ENCODE measurements at regions not wholly inside any gene's neighbourhood (a gene's known extent, or its start where the extent isn't known, plus 50 kb on each side); places are given as distances from the start of the nearest gene placed in this dataset.

DNA sequence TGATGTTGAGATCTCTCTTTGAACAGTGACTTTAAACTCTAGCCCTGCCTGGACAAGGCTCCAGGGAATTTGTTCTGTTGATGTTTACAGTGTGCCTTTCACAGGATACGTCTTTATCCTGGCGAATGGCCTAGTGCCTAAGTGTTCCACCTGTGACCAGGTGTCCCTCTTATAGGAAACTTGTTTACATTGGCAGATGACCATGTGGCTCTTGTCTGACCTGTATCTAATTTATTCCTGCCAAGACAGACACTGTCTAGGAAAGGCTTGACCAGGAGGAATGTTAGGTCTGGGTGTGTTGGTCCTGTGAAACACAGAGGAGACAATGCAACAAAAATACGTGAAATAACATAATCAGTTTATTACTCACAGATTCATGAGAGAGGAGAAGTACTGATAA lies 875.6 kb downstream of the METTL15 start:
- in situ Hi-C loops (cut with HindIII; ENCODE audit: low pct_unique_long_range_greater_than_20kb, low sequenced_read_pairs): no loop called here
- no peak for DNase-seq (ENCODE audit: low read depth, low spot score)

DNA sequence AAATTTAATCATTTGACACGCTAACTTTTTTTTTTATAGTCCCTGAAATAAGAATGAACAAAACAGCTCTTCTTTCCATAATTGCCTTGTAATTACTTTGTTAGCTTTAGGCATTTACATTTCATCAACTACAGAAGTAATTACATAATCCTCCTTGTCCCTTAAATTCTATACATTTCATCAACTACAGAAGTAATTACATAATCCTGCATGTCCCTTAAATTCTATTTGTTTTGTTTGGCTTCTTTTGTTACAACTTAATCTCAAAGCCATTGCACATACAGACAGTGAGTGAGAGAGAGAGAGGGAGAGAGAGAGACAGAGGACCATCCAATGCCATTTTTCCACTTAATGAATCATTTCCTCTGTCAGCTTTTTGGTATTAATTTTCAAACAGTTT lies 873.2 kb downstream of the METTL15 start:
- in situ Hi-C loops (cut with HindIII; ENCODE audit: low pct_unique_long_range_greater_than_20kb, low sequenced_read_pairs): no loop called here
- no peak for DNase-seq (ENCODE audit: low read depth, low spot score)

DNA sequence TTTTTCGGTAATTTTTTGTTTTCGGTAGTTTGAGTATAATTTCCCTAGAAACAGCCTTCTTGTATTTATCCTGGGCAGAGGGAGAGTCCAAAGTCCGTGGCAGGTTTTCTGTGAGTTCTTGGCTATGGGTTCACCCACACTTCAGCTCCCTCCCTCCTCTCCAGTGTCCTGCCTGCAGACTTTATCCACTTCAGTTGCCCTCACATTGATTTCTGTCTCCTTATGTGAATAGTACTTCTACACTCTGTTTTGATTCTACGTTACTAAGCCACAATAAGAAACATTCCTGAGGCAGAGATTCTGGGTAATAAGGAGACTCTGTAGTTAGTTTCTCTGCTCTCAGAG lies 868.6 kb downstream of the METTL15 start:
- in situ Hi-C loops (cut with HindIII; ENCODE audit: low pct_unique_long_range_greater_than_20kb, low sequenced_read_pairs): no loop called here
- DNase-seq (ENCODE audit: low read depth, low spot score): no peak

DNA sequence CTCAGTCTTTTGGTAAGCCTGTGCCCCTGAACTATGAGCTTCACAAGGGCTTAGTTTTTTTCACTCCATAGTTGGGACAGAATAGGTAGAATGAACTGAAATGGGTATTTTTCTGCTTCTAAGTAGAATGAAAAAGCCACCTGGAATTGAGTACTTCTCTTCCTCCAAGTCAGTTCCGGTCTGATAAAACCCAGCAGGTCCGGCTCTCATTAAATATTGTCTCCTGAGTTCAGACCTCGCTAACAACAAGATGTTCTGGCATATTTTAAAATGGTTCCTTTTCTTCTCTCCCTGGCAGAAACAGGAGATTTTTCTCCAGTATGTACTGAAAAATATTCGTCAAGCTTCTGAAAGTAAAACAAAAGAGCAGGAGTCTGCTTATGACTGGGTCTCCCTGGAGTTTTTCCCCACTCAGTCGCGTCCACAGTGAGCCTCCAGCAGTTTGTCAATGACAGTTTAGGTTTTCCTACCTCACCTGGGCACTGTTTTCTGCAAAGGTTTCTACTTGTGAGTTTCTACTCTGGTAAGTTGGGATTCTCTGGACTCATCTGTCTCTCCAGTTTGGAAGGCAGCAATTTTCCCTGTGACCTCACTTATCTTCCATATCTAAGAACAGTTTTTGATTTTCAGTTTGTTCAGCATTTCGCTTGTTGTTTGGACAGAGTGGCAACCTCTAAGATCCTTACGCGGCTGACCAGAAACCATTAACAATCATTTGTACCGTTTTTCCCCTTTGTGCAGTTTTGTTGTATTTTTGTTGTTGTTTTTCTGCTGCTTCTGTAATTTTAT lies 868.0 kb downstream of the METTL15 start:
- in situ Hi-C loops (cut with HindIII; ENCODE audit: low pct_unique_long_range_greater_than_20kb, low sequenced_read_pairs): no loop called here
- no peak for DNase-seq (ENCODE audit: low read depth, low spot score)

DNA sequence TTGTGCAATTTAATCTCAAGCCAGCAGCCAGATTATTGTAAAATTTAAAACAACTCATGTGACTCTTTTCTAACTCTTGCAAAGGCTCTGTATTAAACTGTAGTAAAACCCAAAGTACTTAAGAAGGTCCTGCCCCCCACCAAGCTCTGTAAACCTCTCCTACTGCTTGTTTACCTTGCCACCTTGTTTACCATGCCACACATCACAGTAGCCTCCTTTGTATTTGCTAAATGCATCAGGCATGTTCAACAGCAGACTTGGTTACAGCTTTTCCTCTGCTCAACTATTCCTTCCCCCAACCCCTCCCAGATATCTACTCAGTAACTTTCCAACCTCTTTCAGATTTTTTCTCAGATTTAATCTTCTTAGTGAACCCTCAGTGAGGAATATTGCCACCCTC lies 861.6 kb downstream of the METTL15 start:
- in situ Hi-C loops (cut with HindIII; ENCODE audit: low pct_unique_long_range_greater_than_20kb, low sequenced_read_pairs): no loop called here
- DNase-seq (ENCODE audit: low read depth, low spot score): no peak

DNA sequence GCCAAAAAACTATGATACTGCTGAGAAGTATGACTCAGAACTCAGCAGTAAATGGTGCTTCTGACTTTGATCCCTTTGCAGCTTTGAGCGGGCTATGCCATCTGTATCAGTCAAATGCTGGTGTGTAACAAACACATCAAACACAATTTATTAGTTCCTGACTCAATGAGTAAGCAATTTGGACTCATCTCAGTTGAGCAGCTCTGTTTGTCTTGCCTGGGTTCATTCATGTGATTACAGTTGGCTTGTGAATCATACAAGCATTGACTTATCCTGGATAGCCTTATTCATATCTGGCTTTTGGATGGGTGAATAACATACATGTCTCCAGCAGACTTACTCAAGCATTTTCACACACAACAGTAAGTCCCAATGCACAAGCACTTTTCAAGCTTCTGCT lies 858.8 kb downstream of the METTL15 start:
- DNase-seq (ENCODE audit: low read depth, low spot score): no peak
- in situ Hi-C loops (cut with HindIII; ENCODE audit: low pct_unique_long_range_greater_than_20kb, low sequenced_read_pairs): no loop called here

DNA sequence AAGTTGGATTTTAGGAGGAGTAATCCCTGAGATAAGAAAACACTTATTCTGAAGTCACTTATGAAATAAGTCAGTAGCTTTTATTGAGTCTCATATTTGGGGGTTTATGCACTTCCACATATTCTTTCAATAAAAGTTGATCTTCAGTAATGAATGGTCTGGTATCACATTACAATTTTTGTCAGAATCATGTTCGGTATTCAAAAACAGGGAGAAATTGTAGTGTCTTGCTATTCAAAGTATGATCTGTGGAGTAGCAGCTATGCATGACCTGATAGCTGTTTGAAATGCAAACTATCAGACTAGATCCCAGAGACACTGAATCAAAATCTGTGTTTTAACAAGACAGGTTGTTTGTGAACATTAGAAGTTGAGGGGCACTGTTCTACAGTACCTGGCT lies 857.6 kb downstream of the METTL15 start:
- no peak for DNase-seq (ENCODE audit: low read depth, low spot score)
- in situ Hi-C loops (cut with HindIII; ENCODE audit: low pct_unique_long_range_greater_than_20kb, low sequenced_read_pairs): no loop called here

DNA sequence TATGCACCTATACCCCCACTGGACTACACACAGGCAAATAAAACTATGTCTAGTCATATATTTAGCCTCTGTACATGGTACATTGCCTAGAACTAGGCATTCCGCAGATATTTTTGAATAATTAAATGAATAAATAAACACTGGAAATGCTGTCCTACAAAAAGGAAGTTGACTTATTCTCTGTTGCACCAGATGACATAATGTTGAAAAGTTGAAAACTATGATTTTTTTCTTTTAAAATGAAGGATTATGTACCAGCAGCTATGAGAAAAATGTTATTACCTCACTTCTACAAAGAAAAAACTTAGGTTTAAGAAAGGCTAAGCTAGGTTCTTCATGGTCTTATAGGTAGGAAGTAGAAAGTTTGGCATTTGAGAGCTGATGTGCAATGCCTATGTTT lies 856.6 kb downstream of the METTL15 start:
- in situ Hi-C loops (cut with HindIII; ENCODE audit: low pct_unique_long_range_greater_than_20kb, low sequenced_read_pairs): no loop called here

DNA sequence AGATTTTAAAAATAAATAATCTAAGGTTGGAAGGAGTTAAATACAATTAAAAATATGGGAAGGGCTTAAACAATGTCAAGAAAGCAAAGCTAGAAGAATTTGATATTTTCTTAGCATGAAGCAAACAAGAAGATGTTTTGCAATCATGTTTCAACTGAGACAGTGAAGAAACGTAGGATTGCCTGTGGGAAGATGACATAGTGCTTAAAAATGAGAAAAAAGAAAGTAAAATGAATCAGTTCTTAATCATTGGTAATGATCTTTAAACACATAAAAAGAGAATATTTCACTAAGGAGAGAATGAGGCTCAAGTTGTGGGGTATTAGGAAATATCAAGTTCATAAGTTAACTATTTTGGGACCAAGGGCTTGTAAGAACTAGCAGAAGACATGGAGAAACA lies 855.0 kb downstream of the METTL15 start:
- no peak for DNase-seq (ENCODE audit: low read depth, low spot score)
- in situ Hi-C loops (cut with HindIII; ENCODE audit: low pct_unique_long_range_greater_than_20kb, low sequenced_read_pairs): no loop called here

More for the DNA sequence above, 856.6 kb downstream of the METTL15 start:
- no peak for DNase-seq (ENCODE audit: low read depth, low spot score)

DNA sequence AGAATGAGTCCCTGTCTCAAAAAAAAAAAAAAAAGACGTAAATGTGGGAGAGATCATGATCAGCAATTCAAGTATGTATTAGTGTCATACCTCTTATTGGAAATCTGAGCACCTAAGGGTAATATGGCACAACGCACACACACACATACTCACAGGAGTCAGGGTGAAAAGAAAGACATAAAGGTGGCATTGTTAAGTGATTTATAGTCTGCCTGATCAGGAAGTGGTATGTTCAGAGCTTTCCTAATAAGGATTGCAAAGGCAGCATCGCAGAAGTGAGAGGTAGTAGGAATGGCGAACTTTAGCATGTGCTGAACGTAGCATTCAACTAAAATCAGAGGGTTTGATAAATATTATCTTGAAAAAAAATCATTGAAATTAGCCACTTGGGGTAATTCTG lies 854.3 kb downstream of the METTL15 start:
- DNase-seq (ENCODE audit: low read depth, low spot score): peak; percentile 17
- in situ Hi-C loops (cut with HindIII; ENCODE audit: low pct_unique_long_range_greater_than_20kb, low sequenced_read_pairs): no loop called here

DNA sequence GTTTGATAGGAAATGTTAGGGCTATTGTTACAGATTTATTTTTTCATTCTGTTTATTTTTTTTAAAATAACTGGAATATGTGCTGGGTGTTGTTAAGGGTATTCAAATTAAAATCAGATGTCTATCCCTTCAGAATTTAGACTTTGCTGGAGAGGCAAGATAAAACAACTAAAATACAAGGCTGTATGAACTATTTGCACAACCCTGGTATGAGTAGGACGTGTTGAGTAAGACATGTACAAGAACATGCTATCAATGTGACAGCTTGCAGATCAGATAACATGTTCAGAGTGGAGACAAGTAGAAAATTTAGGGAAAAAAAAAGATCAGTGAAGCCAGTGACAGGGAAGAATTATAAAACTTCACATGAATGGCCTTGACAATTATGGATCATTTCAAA lies 853.5 kb downstream of the METTL15 start:
- no peak for DNase-seq (ENCODE audit: low read depth, low spot score)
- in situ Hi-C loops (cut with HindIII; ENCODE audit: low pct_unique_long_range_greater_than_20kb, low sequenced_read_pairs): no loop called here

DNA sequence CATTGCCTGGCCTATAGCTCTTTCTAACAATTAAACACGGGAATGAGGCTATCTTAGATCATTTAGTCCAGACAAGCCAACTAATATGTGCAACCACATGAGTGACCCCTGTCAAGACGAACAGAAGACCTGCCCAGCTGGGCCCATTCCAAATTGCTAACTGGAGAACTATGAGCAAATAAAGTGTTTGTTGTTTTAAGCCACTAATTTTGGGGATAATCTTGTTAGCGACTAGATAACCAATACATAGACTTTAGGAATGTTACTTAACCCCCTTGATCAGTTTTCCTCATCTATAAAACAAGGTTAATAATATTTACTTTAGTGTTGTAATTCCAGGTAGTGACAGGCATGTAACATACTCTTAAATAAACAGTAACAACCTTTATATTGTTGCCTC lies 848.3 kb downstream of the METTL15 start:
- in situ Hi-C loops (cut with HindIII; ENCODE audit: low pct_unique_long_range_greater_than_20kb, low sequenced_read_pairs): no loop called here
- no peak for DNase-seq (ENCODE audit: low read depth, low spot score)

DNA sequence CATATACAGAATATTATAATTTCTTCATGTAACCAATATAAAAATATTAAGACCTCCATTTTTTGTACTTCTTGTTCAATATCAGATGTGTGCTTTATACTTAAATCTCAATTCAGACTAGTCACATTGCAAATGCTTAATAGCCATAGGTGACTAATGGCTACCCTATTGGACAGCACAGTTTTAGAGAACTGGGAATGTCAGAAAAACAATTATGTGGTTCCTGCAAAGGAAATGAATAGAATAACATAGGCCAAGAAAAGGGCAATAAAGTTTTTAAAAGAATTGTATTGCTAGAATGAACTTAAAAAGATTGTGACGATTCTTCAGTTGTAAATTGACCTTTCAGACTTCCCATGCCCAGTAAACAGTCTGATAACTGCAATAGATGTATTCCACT lies 843.0 kb downstream of the METTL15 start:
- DNase-seq (ENCODE audit: low read depth, low spot score): no peak

DNA sequence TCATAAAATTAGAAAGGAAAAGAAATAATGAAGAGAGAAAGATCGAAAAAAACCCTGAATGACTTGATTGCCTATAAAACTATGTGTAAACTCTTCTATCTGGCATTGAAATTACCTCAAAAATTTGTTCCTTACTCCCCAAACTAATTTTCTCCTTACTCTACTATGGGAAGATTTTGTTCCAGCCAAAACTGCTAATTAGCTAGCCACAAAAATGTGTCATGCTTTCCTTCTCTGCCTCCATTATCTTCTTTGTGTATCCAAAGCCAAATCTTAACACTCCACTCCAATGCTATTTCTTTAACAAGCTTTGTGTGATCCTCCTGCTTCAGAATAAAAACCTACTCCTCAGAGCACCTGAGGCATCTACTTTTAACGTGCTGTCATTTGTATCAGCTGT lies 831.2 kb downstream of the METTL15 start:
- DNase-seq (ENCODE audit: low read depth, low spot score): no peak
- in situ Hi-C loops (cut with HindIII; ENCODE audit: low pct_unique_long_range_greater_than_20kb, low sequenced_read_pairs): no loop called here

More for the DNA sequence above, 843.0 kb downstream of the METTL15 start:
- in situ Hi-C loops (cut with HindIII; ENCODE audit: low pct_unique_long_range_greater_than_20kb, low sequenced_read_pairs): no loop called here

DNA sequence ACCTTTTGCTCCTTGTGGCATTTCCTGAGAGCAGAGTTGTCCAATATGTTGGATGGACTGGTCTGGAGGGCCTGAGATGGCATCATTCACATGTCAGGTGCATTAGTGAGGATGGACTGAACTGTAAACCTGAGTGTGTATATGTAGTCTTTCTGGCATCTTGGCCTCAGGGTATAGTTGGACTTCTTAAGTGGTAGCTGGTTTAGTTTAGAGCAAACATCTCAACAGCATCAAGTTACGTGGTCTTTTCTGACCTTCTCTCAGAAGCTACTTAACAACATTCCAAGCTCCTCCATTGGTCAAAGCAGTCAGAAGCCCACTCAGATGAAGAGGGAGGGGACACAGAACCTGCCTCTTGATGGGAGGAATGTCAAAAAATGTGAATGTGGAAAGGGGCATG lies 829.9 kb downstream of the METTL15 start:
- no peak for DNase-seq (ENCODE audit: low read depth, low spot score)

DNA sequence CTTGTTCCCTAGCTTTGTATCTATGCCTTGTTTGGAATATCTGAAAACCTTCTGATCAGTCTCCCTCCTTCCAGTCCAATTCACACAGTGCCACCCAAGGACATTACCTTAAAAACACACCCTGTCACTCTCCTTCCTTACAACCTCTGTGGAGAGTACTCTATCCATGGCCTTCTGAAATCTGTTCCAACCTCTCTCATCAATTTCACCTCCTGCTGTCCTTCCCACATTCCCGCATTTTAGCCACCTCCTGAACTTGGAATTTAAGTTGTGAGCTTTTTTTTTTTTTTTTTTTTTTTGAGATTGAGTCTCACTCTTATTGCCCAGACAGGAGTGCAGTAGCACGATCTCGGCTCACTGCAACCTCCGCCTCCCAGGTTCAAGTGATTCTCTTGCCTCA lies 824.8 kb downstream of the METTL15 start:
- DNase-seq (ENCODE audit: low read depth, low spot score): no peak
- in situ Hi-C loops (cut with HindIII; ENCODE audit: low pct_unique_long_range_greater_than_20kb, low sequenced_read_pairs): no loop called here

More for the DNA sequence above, 829.9 kb downstream of the METTL15 start:
- in situ Hi-C loops (cut with HindIII; ENCODE audit: low pct_unique_long_range_greater_than_20kb, low sequenced_read_pairs): no loop called here

DNA sequence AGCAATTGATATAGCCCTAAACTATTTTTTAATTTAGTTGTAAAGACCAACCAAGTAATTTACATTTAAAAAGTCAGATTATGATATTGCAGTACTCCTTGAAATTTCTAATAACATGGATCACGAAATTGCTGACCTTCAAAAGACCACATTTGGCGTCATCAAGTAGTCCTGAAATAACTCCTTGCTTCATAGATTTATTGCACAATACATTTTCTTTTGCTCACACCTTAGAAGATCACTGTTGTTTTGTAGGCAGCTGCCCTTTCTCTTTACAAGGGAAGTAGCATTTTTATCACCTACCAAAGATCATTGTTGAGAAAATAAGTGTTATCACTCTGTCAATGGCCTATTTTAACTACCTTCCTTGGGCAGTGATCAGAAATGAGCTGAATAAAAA lies 815.8 kb downstream of the METTL15 start:
- peak; percentile 35 for DNase-seq (ENCODE audit: low read depth, low spot score)
- in situ Hi-C loops (cut with HindIII; ENCODE audit: low pct_unique_long_range_greater_than_20kb, low sequenced_read_pairs): no loop called here

DNA sequence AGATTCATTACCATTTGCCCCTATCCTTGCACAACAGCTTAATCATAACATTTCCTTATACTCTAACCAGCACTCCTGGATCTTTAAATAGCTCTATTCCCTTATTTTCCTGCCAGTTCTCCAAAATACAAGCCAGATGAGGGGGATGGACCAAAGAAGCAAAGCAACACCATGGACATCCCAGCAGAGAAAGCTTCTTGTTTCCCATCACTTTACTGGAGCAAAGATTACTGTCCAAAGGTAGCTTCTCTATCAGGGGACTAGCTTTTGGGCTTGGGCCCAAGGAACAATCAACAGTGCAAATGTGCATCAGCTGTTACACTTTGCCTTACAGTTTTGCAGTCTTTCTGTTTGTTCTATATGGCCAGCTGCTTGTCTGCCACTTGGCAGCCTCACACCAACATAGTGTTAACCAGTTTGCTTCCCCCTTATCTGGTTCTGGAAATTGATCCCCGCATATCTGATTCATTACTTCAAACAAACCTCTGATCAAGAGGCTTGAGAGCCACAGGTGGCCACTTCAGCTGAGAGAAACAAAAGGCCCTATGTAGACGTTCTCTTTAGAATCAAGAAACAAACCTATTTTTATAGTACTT lies 814.3 kb downstream of the METTL15 start:
- DNase-seq (ENCODE audit: low read depth, low spot score): no peak
- in situ Hi-C loops (cut with HindIII; ENCODE audit: low pct_unique_long_range_greater_than_20kb, low sequenced_read_pairs): no loop called here

DNA sequence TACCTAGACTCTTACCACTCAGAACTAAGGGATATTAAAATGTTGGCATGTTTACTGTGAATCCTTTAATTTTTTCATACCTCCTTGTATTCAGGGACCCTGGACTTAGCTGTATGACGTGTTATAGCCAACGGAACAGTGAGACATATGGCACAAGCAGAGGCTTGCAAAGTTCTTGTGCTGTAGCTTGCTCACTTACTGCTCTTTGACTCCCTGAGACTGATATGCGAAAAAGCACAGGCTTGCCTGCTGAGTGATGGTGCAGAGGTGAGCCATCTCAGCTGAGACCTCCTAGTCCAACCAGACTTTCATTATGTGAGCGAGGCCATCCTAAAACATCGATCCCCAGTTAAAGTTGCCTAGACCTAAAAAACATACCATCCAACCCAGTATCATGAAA lies 811.0 kb downstream of the METTL15 start:
- DNase-seq (ENCODE audit: low read depth, low spot score): no peak
- in situ Hi-C loops (cut with HindIII; ENCODE audit: low pct_unique_long_range_greater_than_20kb, low sequenced_read_pairs): no loop called here

All from SK-MEL-5 (cell line).